ENCODE measurements at regions not wholly inside any gene's neighbourhood (a gene's known extent, or its start where the extent isn't known, plus 50 kb on each side); places are given as distances from the start of the nearest gene placed in this dataset.

DNA sequence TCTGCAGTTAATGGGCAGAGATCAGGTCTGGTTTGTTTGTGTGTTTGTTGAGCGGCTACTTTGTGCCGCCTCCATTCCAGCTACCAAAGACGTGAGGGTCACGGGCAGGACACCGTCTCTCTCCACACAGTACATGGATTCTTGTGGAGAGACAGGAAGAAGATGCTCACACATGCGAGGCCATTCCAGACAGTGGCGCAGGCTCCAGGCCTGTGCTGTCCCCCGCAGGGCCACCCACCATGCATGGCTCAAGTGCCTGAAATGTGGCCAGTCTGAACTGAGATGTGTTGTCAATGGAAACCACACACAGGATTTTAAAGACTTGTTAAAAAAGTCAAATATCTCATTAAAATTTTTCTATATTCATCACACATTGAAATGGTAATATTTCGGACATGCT, 848.3 kb downstream of the TBC1D22A start (continued):
- TF ChIP-seq, protein P1, sequence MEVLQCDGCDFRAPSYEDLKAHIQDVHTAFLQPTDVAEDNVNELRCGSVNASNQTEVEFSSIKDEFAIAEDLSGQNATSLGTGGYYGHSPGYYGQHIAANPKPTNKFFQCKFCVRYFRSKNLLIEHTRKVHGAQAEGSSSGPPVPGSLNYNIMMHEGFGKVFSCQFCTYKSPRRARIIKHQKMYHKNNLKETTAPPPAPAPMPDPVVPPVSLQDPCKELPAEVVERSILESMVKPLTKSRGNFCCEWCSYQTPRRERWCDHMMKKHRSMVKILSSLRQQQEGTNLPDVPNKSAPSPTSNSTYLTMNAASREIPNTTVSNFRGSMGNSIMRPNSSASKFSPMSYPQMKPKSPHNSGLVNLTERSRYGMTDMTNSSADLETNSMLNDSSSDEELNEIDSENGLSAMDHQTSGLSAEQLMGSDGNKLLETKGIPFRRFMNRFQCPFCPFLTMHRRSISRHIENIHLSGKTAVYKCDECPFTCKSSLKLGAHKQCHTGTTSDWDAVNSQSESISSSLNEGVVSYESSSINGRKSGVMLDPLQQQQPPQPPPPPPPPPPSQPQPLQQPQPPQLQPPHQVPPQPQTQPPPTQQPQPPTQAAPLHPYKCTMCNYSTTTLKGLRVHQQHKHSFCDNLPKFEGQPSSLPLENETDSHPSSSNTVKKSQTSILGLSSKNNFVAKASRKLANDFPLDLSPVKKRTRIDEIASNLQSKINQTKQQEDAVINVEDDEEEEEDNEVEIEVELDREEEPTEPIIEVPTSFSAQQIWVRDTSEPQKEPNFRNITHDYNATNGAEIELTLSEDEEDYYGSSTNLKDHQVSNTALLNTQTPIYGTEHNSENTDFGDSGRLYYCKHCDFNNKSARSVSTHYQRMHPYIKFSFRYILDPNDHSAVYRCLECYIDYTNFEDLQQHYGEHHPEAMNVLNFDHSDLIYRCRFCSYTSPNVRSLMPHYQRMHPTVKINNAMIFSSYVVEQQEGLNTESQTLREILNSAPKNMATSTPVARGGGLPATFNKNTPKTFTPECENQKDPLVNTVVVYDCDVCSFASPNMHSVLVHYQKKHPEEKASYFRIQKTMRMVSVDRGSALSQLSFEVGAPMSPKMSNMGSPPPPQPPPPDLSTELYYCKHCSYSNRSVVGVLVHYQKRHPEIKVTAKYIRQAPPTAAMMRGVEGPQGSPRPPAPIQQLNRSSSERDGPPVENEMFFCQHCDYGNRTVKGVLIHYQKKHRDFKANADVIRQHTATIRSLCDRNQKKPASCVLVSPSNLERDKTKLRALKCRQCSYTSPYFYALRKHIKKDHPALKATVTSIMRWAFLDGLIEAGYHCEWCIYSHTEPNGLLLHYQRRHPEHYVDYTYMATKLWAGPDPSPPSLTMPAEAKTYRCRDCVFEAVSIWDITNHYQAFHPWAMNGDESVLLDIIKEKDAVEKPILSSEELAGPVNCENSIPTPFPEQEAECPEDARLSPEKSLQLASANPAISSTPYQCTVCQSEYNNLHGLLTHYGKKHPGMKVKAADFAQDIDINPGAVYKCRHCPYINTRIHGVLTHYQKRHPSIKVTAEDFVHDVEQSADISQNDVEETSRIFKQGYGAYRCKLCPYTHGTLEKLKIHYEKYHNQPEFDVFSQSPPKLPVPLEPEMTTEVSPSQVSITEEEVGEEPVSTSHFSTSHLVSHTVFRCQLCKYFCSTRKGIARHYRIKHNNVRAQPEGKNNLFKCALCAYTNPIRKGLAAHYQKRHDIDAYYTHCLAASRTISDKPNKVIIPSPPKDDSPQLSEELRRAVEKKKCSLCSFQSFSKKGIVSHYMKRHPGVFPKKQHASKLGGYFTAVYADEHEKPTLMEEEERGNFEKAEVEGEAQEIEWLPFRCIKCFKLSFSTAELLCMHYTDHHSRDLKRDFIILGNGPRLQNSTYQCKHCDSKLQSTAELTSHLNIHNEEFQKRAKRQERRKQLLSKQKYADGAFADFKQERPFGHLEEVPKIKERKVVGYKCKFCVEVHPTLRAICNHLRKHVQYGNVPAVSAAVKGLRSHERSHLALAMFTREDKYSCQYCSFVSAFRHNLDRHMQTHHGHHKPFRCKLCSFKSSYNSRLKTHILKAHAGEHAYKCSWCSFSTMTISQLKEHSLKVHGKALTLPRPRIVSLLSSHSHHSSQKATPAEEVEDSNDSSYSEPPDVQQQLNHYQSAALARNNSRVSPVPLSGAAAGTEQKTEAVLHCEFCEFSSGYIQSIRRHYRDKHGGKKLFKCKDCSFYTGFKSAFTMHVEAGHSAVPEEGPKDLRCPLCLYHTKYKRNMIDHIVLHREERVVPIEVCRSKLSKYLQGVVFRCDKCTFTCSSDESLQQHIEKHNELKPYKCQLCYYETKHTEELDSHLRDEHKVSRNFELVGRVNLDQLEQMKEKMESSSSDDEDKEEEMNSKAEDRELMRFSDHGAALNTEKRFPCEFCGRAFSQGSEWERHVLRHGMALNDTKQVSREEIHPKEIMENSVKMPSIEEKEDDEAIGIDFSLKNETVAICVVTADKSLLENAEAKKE (CRISPR knock-in tag; IDR thresholded peaks at IDR 0.05), result no peak
- TF ChIP-seq, protein P2, sequence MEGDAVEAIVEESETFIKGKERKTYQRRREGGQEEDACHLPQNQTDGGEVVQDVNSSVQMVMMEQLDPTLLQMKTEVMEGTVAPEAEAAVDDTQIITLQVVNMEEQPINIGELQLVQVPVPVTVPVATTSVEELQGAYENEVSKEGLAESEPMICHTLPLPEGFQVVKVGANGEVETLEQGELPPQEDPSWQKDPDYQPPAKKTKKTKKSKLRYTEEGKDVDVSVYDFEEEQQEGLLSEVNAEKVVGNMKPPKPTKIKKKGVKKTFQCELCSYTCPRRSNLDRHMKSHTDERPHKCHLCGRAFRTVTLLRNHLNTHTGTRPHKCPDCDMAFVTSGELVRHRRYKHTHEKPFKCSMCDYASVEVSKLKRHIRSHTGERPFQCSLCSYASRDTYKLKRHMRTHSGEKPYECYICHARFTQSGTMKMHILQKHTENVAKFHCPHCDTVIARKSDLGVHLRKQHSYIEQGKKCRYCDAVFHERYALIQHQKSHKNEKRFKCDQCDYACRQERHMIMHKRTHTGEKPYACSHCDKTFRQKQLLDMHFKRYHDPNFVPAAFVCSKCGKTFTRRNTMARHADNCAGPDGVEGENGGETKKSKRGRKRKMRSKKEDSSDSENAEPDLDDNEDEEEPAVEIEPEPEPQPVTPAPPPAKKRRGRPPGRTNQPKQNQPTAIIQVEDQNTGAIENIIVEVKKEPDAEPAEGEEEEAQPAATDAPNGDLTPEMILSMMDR (conservative IDR thresholded peaks at IDR 0.05; ENCODE audit: low read depth in 2 of 2), result no peak
- TF ChIP-seq, protein P3, sequence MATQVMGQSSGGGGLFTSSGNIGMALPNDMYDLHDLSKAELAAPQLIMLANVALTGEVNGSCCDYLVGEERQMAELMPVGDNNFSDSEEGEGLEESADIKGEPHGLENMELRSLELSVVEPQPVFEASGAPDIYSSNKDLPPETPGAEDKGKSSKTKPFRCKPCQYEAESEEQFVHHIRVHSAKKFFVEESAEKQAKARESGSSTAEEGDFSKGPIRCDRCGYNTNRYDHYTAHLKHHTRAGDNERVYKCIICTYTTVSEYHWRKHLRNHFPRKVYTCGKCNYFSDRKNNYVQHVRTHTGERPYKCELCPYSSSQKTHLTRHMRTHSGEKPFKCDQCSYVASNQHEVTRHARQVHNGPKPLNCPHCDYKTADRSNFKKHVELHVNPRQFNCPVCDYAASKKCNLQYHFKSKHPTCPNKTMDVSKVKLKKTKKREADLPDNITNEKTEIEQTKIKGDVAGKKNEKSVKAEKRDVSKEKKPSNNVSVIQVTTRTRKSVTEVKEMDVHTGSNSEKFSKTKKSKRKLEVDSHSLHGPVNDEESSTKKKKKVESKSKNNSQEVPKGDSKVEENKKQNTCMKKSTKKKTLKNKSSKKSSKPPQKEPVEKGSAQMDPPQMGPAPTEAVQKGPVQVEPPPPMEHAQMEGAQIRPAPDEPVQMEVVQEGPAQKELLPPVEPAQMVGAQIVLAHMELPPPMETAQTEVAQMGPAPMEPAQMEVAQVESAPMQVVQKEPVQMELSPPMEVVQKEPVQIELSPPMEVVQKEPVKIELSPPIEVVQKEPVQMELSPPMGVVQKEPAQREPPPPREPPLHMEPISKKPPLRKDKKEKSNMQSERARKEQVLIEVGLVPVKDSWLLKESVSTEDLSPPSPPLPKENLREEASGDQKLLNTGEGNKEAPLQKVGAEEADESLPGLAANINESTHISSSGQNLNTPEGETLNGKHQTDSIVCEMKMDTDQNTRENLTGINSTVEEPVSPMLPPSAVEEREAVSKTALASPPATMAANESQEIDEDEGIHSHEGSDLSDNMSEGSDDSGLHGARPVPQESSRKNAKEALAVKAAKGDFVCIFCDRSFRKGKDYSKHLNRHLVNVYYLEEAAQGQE (IDR thresholded peaks at IDR 0.05; ENCODE audit: unreplicated experiment), result no peak
- TF ChIP-seq NANOG (IDR thresholded peaks at IDR 0.05; ENCODE audit: borderline replicate concordance), result no peak
- no peak for TF ChIP-seq ZNF114 (CRISPR knock-in tag; IDR thresholded peaks at IDR 0.05)
- TF ChIP-seq EZH2 (IDR thresholded peaks at IDR 0.05; ENCODE audit: low read depth, unreplicated experiment), result no peak
- TF ChIP-seq CREB1 (CRISPR knock-in tag; IDR thresholded peaks at IDR 0.05; ENCODE audit: low read depth), result no peak
- no peak for TF ChIP-seq POLR2AphosphoS5 (IDR thresholded peaks at IDR 0.05; ENCODE audit: low read depth)
- TF ChIP-seq ZNF331 (CRISPR knock-in tag; IDR thresholded peaks at IDR 0.05; ENCODE audit: low read depth), result no peak
- TF ChIP-seq JUNB (IDR thresholded peaks at IDR 0.05; ENCODE audit: unreplicated experiment), result no peak
- TF ChIP-seq STAT1 (IDR thresholded peaks at IDR 0.05; ENCODE audit: unreplicated experiment), result no peak

Data from GM23338 (cell line).